A549 (cell line): ENCODE measurements at regions not wholly inside any gene's neighbourhood (a gene's known extent, or its start where the extent isn't known, plus 50 kb on each side); places are given as distances from the start of the nearest gene placed in this dataset.

ENCODE experiments used
- EP300 ChIP-seq, 2 experiments: fragments of >200 bp; sonication (Bioruptor Twin); formaldehyde crosslinking; IDR thresholded peaks; 2 replicates in 1 of 2; 3 replicates in 1 of 2; pipeline ENCODE4 v1.6.1; 2016 to 2017
- HDAC2 ChIP-seq: fragments of 200-600 bp; sonication (generic); IDR thresholded peaks from 2 replicates; pipeline ENCODE4 v1.6.1; 2016
- MAX ChIP-seq: IDR thresholded peaks from 2 replicates; pipeline ENCODE4 v1.6.1; 2012
- POLR2A ChIP-seq: IDR thresholded peaks from 2 replicates; pipeline ENCODE4 v1.6.1; 2012; ENCODE audit warnings: mild to moderate bottlenecking, low read length
- RFX5 ChIP-seq: fragments of 450-650 bp; IDR thresholded peaks from 2 replicates; pipeline ENCODE4 v1.7.1; 2014; ENCODE audit warnings: antibody characterized with exemption, mild to moderate bottlenecking, moderate library complexity
- TF ChIP-seq, protein P1 (sequence below): fragments of >200 bp; sonication (Bioruptor Twin); formaldehyde crosslinking; IDR thresholded peaks from 3 replicates; pipeline ENCODE4 v1.5.1; 2016

- TF ChIP-seq MAX (no peak), HDAC2 (no peak), POLR2A (no peak), EP300 (IDR thresholded peaks at IDR 0.05) (no peak), RFX5 (no peak)
- TF ChIP-seq, protein P1, sequence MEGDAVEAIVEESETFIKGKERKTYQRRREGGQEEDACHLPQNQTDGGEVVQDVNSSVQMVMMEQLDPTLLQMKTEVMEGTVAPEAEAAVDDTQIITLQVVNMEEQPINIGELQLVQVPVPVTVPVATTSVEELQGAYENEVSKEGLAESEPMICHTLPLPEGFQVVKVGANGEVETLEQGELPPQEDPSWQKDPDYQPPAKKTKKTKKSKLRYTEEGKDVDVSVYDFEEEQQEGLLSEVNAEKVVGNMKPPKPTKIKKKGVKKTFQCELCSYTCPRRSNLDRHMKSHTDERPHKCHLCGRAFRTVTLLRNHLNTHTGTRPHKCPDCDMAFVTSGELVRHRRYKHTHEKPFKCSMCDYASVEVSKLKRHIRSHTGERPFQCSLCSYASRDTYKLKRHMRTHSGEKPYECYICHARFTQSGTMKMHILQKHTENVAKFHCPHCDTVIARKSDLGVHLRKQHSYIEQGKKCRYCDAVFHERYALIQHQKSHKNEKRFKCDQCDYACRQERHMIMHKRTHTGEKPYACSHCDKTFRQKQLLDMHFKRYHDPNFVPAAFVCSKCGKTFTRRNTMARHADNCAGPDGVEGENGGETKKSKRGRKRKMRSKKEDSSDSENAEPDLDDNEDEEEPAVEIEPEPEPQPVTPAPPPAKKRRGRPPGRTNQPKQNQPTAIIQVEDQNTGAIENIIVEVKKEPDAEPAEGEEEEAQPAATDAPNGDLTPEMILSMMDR, result no peak
These were observed 359.6 kb upstream of the NOCT start for GRCh38 chr4:138655985-138656384.
